Smooth muscle cell of the brain vasculature (primary cell): ENCODE measurements at regions not wholly inside any gene's neighbourhood (a gene's known extent, or its start where the extent isn't known, plus 50 kb on each side); places are given as distances from the start of the nearest gene placed in this dataset.
"Not testable (repeated sequence)": the region's sequence is repeated elsewhere in the genome, so short reads cannot be mapped to it uniquely, and the experiment has no call there.

Source experiments
- DNase-seq: peaks from one replicate; pipeline ENCODE4 v3.0.0-alpha.2; 2012; ENCODE audit warnings: low read depth, low spot score

GRCh38 chrX:111041018-111041462 is 55.0 kb upstream of the PAK3 start:
- DNase-seq: peak; percentile 2

DNA sequence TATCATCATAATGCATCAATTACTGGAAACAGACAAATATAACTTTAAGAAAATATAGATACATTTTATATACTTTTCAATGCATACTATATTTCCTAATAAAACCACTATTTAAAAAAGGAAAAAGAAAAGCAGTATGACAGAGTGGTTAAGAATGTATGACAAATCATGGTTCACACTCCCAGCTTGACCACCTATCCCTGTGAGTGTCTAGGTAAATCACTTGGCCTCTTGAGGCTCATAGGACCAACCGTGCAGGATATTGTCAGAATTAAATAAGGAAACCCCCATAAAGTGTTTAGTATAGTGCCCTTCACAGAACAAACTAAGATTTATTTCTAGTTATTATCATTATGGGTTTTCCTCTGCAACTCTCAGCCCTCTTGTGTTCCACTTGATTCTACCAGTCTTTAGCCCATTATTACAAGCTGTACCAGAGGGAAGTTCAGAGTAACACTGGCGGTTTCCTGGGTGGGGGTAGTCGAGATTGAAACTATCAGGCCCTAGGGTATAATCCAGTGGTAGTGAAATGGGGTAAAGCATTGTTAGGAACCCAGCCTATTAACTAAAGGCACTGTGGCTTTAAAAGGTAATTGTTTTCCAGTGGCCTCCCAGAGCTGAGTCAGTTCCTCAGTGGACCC is 55.5 kb upstream of the PAK3 start:
- no peak for DNase-seq

DNA sequence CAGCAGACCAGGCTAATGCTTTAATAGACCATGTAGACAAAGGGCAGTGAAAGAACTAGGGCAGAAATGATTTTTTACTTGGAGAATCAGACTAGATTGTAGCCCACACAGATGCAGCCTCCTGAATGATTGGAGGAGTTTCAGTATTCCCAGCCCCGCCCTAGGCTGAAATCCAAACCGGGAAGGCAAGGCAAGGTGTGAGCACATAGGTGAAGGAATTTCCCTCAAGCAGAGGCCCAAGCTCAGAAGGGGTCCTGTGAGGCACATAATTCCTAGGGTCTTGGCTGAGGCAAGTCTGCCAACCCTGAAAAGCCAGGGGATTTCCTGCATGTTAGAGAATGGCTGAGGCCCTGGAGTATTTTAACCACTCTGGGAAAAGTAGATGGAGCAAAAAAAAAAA is 56.4 kb upstream of the PAK3 start:
- DNase-seq: no peak

- no peak for DNase-seq
Observed at GRCh38 chrX:111035991-111036390, 60.0 kb upstream of the PAK3 start.

GRCh38 chrX:111035256-111035655 is 60.7 kb upstream of the PAK3 start:
- DNase-seq: no peak

DNA sequence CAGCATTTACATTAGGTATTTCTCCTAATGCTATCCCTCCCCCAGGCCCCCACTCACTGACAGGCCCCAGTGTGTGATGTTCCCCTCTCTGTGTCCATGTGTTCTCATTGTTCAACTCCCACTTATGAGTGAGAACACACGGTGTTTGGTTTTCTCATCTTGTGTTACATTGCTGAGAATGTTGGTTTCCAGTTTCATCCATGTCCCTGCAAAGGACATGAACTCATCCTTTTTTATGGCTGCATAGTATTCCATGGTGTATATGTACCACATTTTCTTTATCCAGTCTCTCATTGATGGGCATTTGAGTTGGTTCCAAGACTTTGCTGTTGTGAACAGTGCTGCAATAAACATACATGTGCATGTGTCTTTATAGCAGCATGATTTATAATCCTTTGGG is 73.0 kb upstream of the PAK3 start:
- DNase-seq: not testable (repeated sequence)

- no peak for DNase-seq
Observed at GRCh38 chrX:111020283-111020682, 75.7 kb upstream of the PAK3 start.

- DNase-seq: no peak
Observed at GRCh38 chrX:111013778-111014455, 82.1 kb upstream of the PAK3 start.

GRCh38 chrX:111010111-111010510 is 85.9 kb upstream of the PAK3 start:
- no peak for DNase-seq

DNA sequence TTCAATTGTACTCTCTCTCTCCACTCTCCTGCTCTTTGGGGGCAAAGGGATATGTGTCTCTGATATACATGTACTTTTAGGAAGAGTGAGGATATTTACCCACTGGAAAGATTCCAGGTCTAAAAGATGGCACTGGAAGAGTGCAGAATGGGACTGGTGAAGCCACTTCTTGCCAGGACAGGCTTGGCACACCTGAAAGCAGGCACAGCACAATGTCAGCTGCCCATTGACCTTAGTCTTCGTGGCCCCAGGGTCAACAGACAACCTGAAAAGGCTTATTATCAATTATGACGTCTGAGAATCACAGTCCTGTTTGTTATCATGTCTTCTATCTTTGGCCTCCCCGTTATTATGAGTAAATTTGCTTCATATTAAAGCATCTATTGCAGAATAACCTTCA is 86.7 kb upstream of the PAK3 start:
- no peak for DNase-seq

DNA sequence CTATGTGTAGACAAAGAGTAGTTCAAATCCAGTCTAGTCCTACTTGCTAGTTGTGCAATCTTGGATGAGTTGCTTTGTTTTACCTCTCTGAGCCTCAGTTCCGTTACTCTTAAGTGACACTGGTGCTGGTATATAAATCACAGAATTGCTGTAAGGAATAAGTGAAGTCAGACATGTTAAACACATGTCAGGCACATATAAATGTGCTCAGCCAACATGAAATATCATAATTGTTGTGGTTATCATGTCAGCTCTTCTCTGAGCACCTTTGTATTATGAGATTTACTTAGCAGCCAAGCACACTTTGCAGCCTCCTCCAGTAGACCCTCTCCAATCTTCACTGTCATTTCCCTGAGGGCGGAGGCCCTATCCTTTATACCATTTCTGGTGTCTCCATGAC is 87.9 kb upstream of the PAK3 start:
- no peak for DNase-seq

- no peak for DNase-seq
Observed at GRCh38 chrX:111007238-111007637, 88.8 kb upstream of the PAK3 start.

GRCh38 chrX:111006116-111006515 is 89.9 kb upstream of the PAK3 start:
- DNase-seq: no peak

DNA sequence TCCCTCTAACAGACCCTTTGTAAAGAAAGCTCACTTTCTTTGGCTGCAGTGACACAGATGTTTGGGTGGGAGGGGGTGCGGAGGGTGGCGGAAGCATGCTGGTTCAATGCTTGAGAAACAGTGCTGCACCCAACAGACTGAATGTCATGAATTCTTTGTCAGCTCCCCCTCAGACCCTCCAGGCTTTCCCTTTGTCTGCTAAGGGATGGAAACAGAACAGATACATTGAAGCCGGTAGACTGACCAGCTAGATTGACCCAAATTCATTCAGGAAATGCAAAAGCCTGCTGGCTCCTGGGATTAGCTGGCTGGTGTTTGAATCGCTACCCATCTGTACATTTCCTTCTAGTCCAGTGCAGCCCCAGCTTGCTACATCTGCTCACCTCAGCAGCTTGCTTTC is 90.8 kb upstream of the PAK3 start:
- DNase-seq: no peak

DNA sequence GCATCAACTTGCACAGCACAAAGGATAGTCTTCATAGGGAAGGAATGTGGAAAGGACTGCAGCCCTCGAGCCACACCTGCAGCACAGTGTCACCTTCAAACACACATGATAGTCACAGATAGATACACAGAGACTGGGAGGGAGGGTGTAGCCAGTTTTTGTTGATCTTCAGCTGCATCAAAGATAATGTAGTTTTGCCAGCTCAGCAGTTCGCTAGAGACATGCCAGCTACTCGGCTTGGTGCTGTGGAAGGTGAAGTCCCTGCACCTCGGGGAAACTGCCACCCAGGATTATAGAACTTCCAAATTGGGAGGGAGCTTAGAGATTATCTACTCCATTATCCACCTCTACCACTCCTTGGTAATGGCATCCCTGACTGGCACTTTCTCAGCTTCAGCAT is 92.9 kb upstream of the PAK3 start:
- no peak for DNase-seq

- DNase-seq: no peak
Observed at GRCh38 chrX:110992611-110993010, 103.4 kb upstream of the PAK3 start.

DNA sequence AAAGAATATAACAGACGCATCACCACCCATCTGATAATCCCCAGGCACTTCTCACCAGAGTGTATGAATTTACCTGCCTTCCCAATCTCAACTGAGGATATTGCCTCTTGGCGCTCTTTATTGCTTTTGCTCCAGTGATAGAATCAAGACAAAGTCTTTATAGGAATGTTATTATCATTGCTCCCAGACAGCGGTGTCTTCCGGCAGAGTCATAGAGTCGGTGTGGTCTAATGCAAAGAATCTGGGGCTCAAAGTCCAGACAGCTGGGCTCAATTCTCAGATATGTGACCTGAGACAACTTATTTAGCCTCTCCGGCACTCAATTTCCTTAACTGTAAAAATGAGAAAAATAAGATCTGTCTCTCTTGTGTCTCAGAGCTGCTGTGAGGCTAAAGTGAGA is 106.1 kb upstream of the PAK3 start:
- DNase-seq: no peak

DNA sequence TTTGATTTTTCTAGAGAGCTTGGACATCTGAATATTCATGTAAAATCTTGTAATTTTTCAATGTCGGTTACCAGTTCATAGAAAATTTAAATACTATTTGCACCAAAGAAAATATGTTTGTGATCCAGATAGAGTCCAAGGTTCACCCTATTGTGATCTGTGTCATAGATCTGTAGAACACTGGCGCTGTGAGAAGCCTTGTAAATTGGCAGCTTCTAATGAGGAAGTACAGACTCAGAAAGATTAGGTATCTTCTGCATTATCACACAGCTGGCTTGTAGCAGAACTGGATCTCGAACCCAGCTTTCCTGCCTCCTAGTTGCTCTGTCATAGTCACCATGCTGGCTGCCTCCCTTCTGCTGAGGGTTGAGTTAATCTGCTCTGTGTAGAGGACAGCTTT is 106.5 kb upstream of the PAK3 start:
- DNase-seq: no peak

GRCh38 chrX:110987292-110987691 is 108.7 kb upstream of the PAK3 start:
- DNase-seq: no peak

GRCh38 chrX:110985470-110985869 is 110.5 kb upstream of the PAK3 start:
- no peak for DNase-seq

- DNase-seq: no peak
Observed at GRCh38 chrX:110983024-110983423, 113.0 kb upstream of the PAK3 start.

DNA sequence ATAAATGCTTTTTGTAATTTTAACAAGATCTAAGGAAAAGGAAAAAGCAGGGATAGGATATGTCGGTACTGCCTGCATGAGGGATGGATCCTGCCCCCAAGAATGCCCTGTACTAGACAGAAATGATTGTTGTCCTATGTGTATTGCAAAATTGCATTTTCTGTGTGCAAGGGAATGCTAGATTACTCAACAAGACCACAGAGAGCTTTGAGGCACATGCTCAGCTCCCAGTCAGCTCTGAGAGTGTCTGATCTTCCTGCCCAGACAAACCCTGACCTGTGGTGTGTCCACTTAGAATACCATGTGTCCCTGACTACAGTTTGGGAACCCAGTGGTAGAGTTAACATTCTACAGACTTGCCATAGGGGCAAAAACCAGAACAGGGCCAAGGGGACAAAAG is 129.2 kb upstream of the PAK3 start:
- no peak for DNase-seq

- DNase-seq: no peak
Observed at GRCh38 chrX:110966091-110966454, 129.9 kb upstream of the PAK3 start.
